ENCODE measurements at regions not wholly inside any gene's neighbourhood (a gene's known extent, or its start where the extent isn't known, plus 50 kb on each side); places are given as distances from the start of the nearest gene placed in this dataset.

DNA sequence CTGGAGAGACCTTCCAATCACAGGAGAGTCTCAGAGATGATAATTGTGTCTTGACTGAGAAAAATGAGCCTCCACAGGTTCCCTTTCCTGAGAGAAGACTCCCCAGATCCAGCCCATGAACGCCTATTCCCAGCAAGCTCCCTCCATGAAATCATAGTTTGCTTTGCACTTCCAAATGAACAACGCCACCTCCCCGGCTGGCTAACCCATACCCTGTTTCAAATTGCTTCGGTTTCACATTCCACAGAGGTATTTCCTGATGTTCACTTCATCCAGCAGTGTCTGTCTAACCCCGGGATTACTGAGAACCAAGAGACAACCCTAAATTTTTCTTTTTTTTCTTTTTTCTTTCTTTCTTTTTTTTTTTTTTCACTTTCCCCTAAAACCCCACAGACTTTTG, 124.1 kb upstream of the RFLNA start:
- TF ChIP-seq, protein P1, sequence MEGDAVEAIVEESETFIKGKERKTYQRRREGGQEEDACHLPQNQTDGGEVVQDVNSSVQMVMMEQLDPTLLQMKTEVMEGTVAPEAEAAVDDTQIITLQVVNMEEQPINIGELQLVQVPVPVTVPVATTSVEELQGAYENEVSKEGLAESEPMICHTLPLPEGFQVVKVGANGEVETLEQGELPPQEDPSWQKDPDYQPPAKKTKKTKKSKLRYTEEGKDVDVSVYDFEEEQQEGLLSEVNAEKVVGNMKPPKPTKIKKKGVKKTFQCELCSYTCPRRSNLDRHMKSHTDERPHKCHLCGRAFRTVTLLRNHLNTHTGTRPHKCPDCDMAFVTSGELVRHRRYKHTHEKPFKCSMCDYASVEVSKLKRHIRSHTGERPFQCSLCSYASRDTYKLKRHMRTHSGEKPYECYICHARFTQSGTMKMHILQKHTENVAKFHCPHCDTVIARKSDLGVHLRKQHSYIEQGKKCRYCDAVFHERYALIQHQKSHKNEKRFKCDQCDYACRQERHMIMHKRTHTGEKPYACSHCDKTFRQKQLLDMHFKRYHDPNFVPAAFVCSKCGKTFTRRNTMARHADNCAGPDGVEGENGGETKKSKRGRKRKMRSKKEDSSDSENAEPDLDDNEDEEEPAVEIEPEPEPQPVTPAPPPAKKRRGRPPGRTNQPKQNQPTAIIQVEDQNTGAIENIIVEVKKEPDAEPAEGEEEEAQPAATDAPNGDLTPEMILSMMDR (IDR thresholded peaks at IDR 0.05; ENCODE audit: low read depth, low read length) = no peak
- TF ChIP-seq MAX (IDR thresholded peaks at IDR 0.05; ENCODE audit: low read depth, low read length) (no peak), POLR2A (IDR thresholded peaks at IDR 0.05; ENCODE audit: extremely low read depth, insufficient read length) (no peak), MYC (IDR thresholded peaks at IDR 0.05; ENCODE audit: low read depth, low read length) (no peak)
